CD4-positive, alpha-beta memory T cell (primary cell): ENCODE measurements at regions not wholly inside any gene's neighbourhood (a gene's known extent, or its start where the extent isn't known, plus 50 kb on each side); places are given as distances from the start of the nearest gene placed in this dataset.
A peak's percentile ranks its signal among the peaks of the same experiment; 100 is the strongest.

ENCODE experiments used
- CTCF ChIA-PET: fragments of 350-600 bp; sonication (Branson Sonifier 250); formaldehyde crosslinking; loops from one replicate; lab custom pipeline; 2021; ENCODE audit warnings: inconsistent platforms; ENCODE audit not compliant: partially characterized antibody; lab: Charles Lee
- POLR2A ChIA-PET: fragments of 350-600 bp; sonication (Branson Sonifier 250); formaldehyde crosslinking; loops from one replicate; lab custom pipeline; 2021; ENCODE audit not compliant: partially characterized antibody; lab: Charles Lee
- DNase-seq, 5 donors: peaks; one replicate each; pipeline versions ENCODE4 v3.0.0 to v3.0.0-alpha.2; 2020 to 2022; ENCODE audit warnings: mixed read lengths in 1 of 5
- H3K27ac ChIP-seq: one replicate; pipeline ENCODE4 v1.7.0; 2013; ENCODE audit warnings: low read depth, low read length
- H3K27me3 ChIP-seq: 2 replicates; pipeline ENCODE4 v1.7.0; 2013; ENCODE audit warnings: mild to moderate bottlenecking, low read length, moderate library complexity; ENCODE audit not compliant: insufficient read depth
- H3K36me3 ChIP-seq: 2 replicates; pipeline ENCODE4 v1.7.0; 2013; ENCODE audit warnings: mild to moderate bottlenecking, low read length, moderate library complexity; ENCODE audit not compliant: insufficient read depth
- H3K4me1 ChIP-seq: 2 replicates; pipeline ENCODE4 v1.7.0; 2013; ENCODE audit warnings: mild to moderate bottlenecking, low read length, moderate library complexity; ENCODE audit not compliant: insufficient read depth
- H3K4me3 ChIP-seq, 2 donors: one replicate each; pipeline ENCODE4 v1.7.0; 2013; ENCODE audit warnings: low read length in 2 of 2, mild to moderate bottlenecking in 1 of 2
- H3K9me3 ChIP-seq, 2 donors: one replicate each; pipeline ENCODE4 v1.7.0; 2013; ENCODE audit warnings: low read length in 2 of 2, control low read depth in 1 of 2; ENCODE audit not compliant: control insufficient read depth in 1 of 2
- H3K27ac Mint-ChIP-seq, 7 donors: one replicate each; pipeline ENCODE4 v1.8.0; 2020 to 2021; ENCODE audit warnings: mixed read lengths in 7 of 7, mild to moderate bottlenecking in 6 of 7, inconsistent platforms in 3 of 7, moderate library complexity in 3 of 7
- H3K27me3 Mint-ChIP-seq, 2 donors: one replicate each; pipeline ENCODE4 v1.8.0; 2020 to 2021; ENCODE audit warnings: mixed read lengths in 2 of 2
- H3K36me3 Mint-ChIP-seq, 2 donors: one replicate each; pipeline ENCODE4 v1.8.0; 2020 to 2021; ENCODE audit warnings: mixed read lengths in 2 of 2, inconsistent platforms in 1 of 2, mild to moderate bottlenecking in 1 of 2
- H3K4me1 Mint-ChIP-seq, 4 donors: one replicate each; pipeline ENCODE4 v1.8.0; 2020 to 2021; ENCODE audit warnings: mixed read lengths in 4 of 4, mild to moderate bottlenecking in 1 of 4
- H3K4me3 Mint-ChIP-seq, 8 donors: one replicate each; pipeline ENCODE4 v1.8.0; 2020 to 2021; ENCODE audit warnings: mixed read lengths in 8 of 8, mild to moderate bottlenecking in 7 of 8, moderate library complexity in 6 of 8, inconsistent platforms in 3 of 8
- H3K9me3 Mint-ChIP-seq, 8 donors: one replicate each; pipeline ENCODE4 v1.8.0; 2020 to 2021; ENCODE audit warnings: mixed read lengths in 8 of 8, mild to moderate bottlenecking in 5 of 8, inconsistent platforms in 3 of 8, moderate library complexity in 1 of 8
- intact Hi-C: fragments of 100-400 bp; cut with micrococcal nuclease; formaldehyde crosslinking; loops from one replicate; pipeline ENCODE4 v1.15.1; 2023

GRCh38 chr11:31883435-31883834 is 72.3 kb upstream of the PAX6 start:
- H3K36me3 ChIP-seq = no peaks in the 10 kb centered on the region
- H3K4me1 ChIP-seq = no peaks in the 10 kb centered on the region
- intact Hi-C loops = no loop called here
- DNase-seq = no peak
- Mint-ChIP-seq H3K27me3 (peaks cover 12 to 20% of the 10 kb centered on the region in 2 donors), H3K36me3 (no peaks in the 10 kb centered on the region), H3K4me3 (no peak overlapping the region), H3K9me3 (peaks cover 0 to 5% (median 0%) of the 10 kb centered on the region in 8 donors), H3K27ac (no peak overlapping the region), H3K4me1 (peaks cover 0 to under 1% (median 0%) of the 10 kb centered on the region in 4 donors)
- no peaks in the 10 kb centered on the region for H3K9me3 ChIP-seq
- no peaks in the 10 kb centered on the region for H3K27me3 ChIP-seq
- POLR2A ChIA-PET = no interaction called here
- no peak overlapping the region for H3K27ac ChIP-seq
- H3K4me3 ChIP-seq = no peak overlapping the region
- CTCF ChIA-PET = no interaction called here

GRCh38 chr11:31882951-31883392 is 71.8 kb upstream of the PAX6 start:
- H3K27ac ChIP-seq = no peak overlapping the region
- Mint-ChIP-seq H3K4me1 (no peaks in the 10 kb centered on the region), H3K27ac (no peak overlapping the region), H3K9me3 (peaks cover 0 to 4% (median 0%) of the 10 kb centered on the region in 8 donors), H3K27me3 (peaks cover 12 to 19% of the 10 kb centered on the region in 2 donors), H3K4me3 (no peak overlapping the region), H3K36me3 (no peaks in the 10 kb centered on the region)
- no peaks in the 10 kb centered on the region for H3K4me1 ChIP-seq
- no peaks in the 10 kb centered on the region for H3K9me3 ChIP-seq
- ChIA-PET CTCF (no interaction called here), POLR2A (no interaction called here)
- intact Hi-C loops = no loop called here
- H3K27me3 ChIP-seq = no peaks in the 10 kb centered on the region
- H3K36me3 ChIP-seq = no peaks in the 10 kb centered on the region
- no peak for DNase-seq
- H3K4me3 ChIP-seq = no peak overlapping the region

GRCh38 chr11:31881825-31882224 is 70.7 kb upstream of the PAX6 start:
- CTCF ChIA-PET = no interaction called here
- H3K27ac Mint-ChIP-seq = no peak overlapping the region

GRCh38 chr11:31879681-31880080 is 68.6 kb upstream of the PAX6 start:
- no peaks in the 10 kb centered on the region for H3K36me3 ChIP-seq
- POLR2A ChIA-PET = no interaction called here
- intact Hi-C loops = no loop called here

More at GRCh38 chr11:31881825-31882224, 70.7 kb upstream of the PAX6 start:
- POLR2A ChIA-PET = no interaction called here
- H3K36me3 Mint-ChIP-seq = no peaks in the 10 kb centered on the region
- no peaks in the 10 kb centered on the region for H3K9me3 ChIP-seq
- no peaks in the 10 kb centered on the region for H3K36me3 ChIP-seq
- no peaks in the 10 kb centered on the region for H3K27me3 ChIP-seq
- no peak for DNase-seq
- no peaks in the 10 kb centered on the region for H3K4me1 ChIP-seq
- H3K4me3 Mint-ChIP-seq = no peak overlapping the region
- peaks cover 0 to 4% (median 0%) of the 10 kb centered on the region in 8 donors for H3K9me3 Mint-ChIP-seq
- no peak overlapping the region for H3K27ac ChIP-seq
- peaks cover 10 to 19% of the 10 kb centered on the region in 2 donors for H3K27me3 Mint-ChIP-seq
- no peaks in the 10 kb centered on the region for H3K4me1 Mint-ChIP-seq
- intact Hi-C loops = no loop called here
- no peak overlapping the region for H3K4me3 ChIP-seq

GRCh38 chr11:31877863-31878262 is 66.7 kb upstream of the PAX6 start:
- intact Hi-C loops = no loop called here
- no peaks in the 10 kb centered on the region for H3K36me3 ChIP-seq
- CTCF ChIA-PET = no interaction called here
- H3K4me1 ChIP-seq = no peaks in the 10 kb centered on the region
- POLR2A ChIA-PET = no interaction called here
- no peak overlapping the region for H3K4me3 ChIP-seq
- no peaks in the 10 kb centered on the region for H3K4me1 Mint-ChIP-seq
- peaks cover 0 to 4% (median 0%) of the 10 kb centered on the region in 8 donors for H3K9me3 Mint-ChIP-seq
- H3K27me3 Mint-ChIP-seq = peaks cover 8 to 31% of the 10 kb centered on the region in 2 donors
- H3K9me3 ChIP-seq = no peaks in the 10 kb centered on the region
- H3K36me3 Mint-ChIP-seq = no peaks in the 10 kb centered on the region
- no peaks in the 10 kb centered on the region for H3K27me3 ChIP-seq
- no peak overlapping the region for H3K4me3 Mint-ChIP-seq
- no peak overlapping the region for H3K27ac Mint-ChIP-seq
- no peak for DNase-seq
- no peak overlapping the region for H3K27ac ChIP-seq

More at GRCh38 chr11:31879681-31880080, 68.6 kb upstream of the PAX6 start:
- Histone ChIP-seq H3K9me3 (no peaks in the 10 kb centered on the region), H3K4me1 (no peaks in the 10 kb centered on the region), H3K27ac (no peak overlapping the region), H3K4me3 (no peak overlapping the region), H3K27me3 (no peaks in the 10 kb centered on the region)
- Mint-ChIP-seq H3K27me3 (peaks cover 8 to 20% of the 10 kb centered on the region in 2 donors), H3K4me1 (no peaks in the 10 kb centered on the region), H3K9me3 (peaks cover 0 to 4% (median 0%) of the 10 kb centered on the region in 8 donors), H3K36me3 (no peaks in the 10 kb centered on the region), H3K4me3 (no peak overlapping the region), H3K27ac (no peak overlapping the region)
- DNase-seq = no peak
- CTCF ChIA-PET = no interaction called here

GRCh38 chr11:31877083-31877482 is 66.0 kb upstream of the PAX6 start:
- no peaks in the 10 kb centered on the region for H3K4me1 Mint-ChIP-seq
- Histone ChIP-seq H3K4me1 (no peaks in the 10 kb centered on the region), H3K9me3 (no peaks in the 10 kb centered on the region), H3K27ac (no peak overlapping the region), H3K4me3 (no peak overlapping the region), H3K27me3 (no peaks in the 10 kb centered on the region), H3K36me3 (no peaks in the 10 kb centered on the region)
- POLR2A ChIA-PET = no interaction called here
- no peaks in the 10 kb centered on the region for H3K36me3 Mint-ChIP-seq
- peaks cover 5 to 35% of the 10 kb centered on the region in 2 donors for H3K27me3 Mint-ChIP-seq
- intact Hi-C loops = no loop called here
- DNase-seq = no peak
- H3K9me3 Mint-ChIP-seq = peaks cover 0 to 4% (median 0%) of the 10 kb centered on the region in 8 donors
- CTCF ChIA-PET = no interaction called here
- H3K4me3 Mint-ChIP-seq = no peak overlapping the region
- H3K27ac Mint-ChIP-seq = no peak overlapping the region

GRCh38 chr11:31875866-31876560 is 64.9 kb upstream of the PAX6 start:
- Mint-ChIP-seq H3K4me1 (no peaks in the 10 kb centered on the region), H3K27me3 (peaks cover 4 to 38% of the 10 kb centered on the region in 2 donors), H3K4me3 (no peak overlapping the region), H3K27ac (peak overlapping the region in 1 of 7 donors; percentile 1), H3K36me3 (no peaks in the 10 kb centered on the region), H3K9me3 (no peaks in the 10 kb centered on the region)
- DNase-seq = no peak
- intact Hi-C loops = no loop called here
- Histone ChIP-seq H3K27ac (no peak overlapping the region), H3K27me3 (no peaks in the 10 kb centered on the region), H3K4me1 (no peaks in the 10 kb centered on the region), H3K4me3 (no peak overlapping the region), H3K36me3 (no peaks in the 10 kb centered on the region), H3K9me3 (no peaks in the 10 kb centered on the region)
- POLR2A ChIA-PET = no interaction called here
- CTCF ChIA-PET = no interaction called here
